ENCODE measurements at regions not wholly inside any gene's neighbourhood (a gene's known extent, or its start where the extent isn't known, plus 50 kb on each side); places are given as distances from the start of the nearest gene placed in this dataset.
"Not testable (repeated sequence)": the region's sequence is repeated elsewhere in the genome, so short reads cannot be mapped to it uniquely, and the experiment has no call there.

- peak overlapping the region; percentile 91 for H2BK20ac ChIP-seq (ENCODE audit: low read depth, low read length)
- peak overlapping the region; percentile 99 for H3K23ac ChIP-seq (ENCODE audit: low read depth, low read length)
- WGBS, 2 experiments (ENCODE audit: extremely low coverage in 2 of 2, insufficient read length in 1 of 2), result 2% methylated on average over 6 of the region's 10 CpGs; no CpG with 5 or more reads in 1 of the 2 experiments
- H3K4me1 ChIP-seq (ENCODE audit: control insufficient read depth, insufficient read depth, low read length), result peaks cover 40% of the 10 kb centered on the region
- peaks cover 6 to 28% of the 10 kb centered on the region in 2 experiments; a peak in 2 of 4 replicates for H3K79me1 ChIP-seq (ENCODE audit: low read depth in 1 of 2, low read length in 2 of 2)
- peak overlapping the region; percentile 4 for H3K9ac ChIP-seq (ENCODE audit: low read depth, low read length)
- H3K27me3 ChIP-seq (ENCODE audit: control insufficient read depth, insufficient read depth, low read length); CTCF ChIA-PET; H3K4me3 ChIP-seq (ENCODE audit: insufficient read depth, low read depth, low read length); BruUV-seq (replicated peaks); H3K9me3 ChIP-seq (ENCODE audit: control insufficient read depth, insufficient read depth, low read length); POLR2A ChIA-PET (ENCODE audit: unreplicated experiment); intact Hi-C loops (cut with micrococcal nuclease); dilution Hi-C loops (cut with HindIII; ENCODE audit: low sequenced_read_pairs, unreplicated experiment); H3K36me3 ChIP-seq (ENCODE audit: control insufficient read depth, insufficient read depth, low read length); H2AFZ ChIP-seq (replicated peaks; ENCODE audit: low read length, poor library complexity); H2AK9ac ChIP-seq (replicated peaks; ENCODE audit: low read depth, low read length, poor library complexity); H4K20me1 ChIP-seq (ENCODE audit: insufficient read depth, low read length): not testable (repeated sequence)
- H3K4ac ChIP-seq (ENCODE audit: low read depth, low read length), result peak overlapping the region; percentile 98
- peak overlapping the region; percentile 92 for H2BK5ac ChIP-seq (ENCODE audit: low read depth, low read length, poor library complexity, severe bottlenecking)
- TF ChIP-seq FOS (IDR thresholded peaks at IDR 0.05; ENCODE audit: low read depth, low read length), result peak; percentile 80
- TF ChIP-seq USF2 (IDR thresholded peaks at IDR 0.05; ENCODE audit: low read depth, low read length), result peak; percentile 90
- TF ChIP-seq BHLHE40 (IDR thresholded peaks at IDR 0.05; ENCODE audit: low read depth, low read length), result peak; percentile 80
- peak; percentile 30; the same call in 1 of the 2 replicates for TF ChIP-seq NFE2L2 (IDR thresholded peaks at IDR 0.05; ENCODE audit: low read depth, low read length)
- peak overlapping the region; percentile 100; the same call in 2 of the 3 replicates for H2BK15ac ChIP-seq (ENCODE audit: low read depth, low read length)
- H2BK120ac ChIP-seq (ENCODE audit: low read depth, low read length), result peak overlapping the region; percentile 98
- peak overlapping the region; percentile 91 for H3K18ac ChIP-seq (ENCODE audit: low read depth, low read length)
- DNase-seq (peak; percentile 94), ATAC-seq (ENCODE audit: low read depth) (peak; percentile 47)
- peak overlapping the region; percentile 83 to 99 for H4K8ac ChIP-seq (ENCODE audit: low read depth in 2 of 2, low read length in 2 of 2)
- peak overlapping the region; percentile 98 for H4K91ac ChIP-seq (ENCODE audit: insufficient read depth, low read depth, low read length)
- peak overlapping the region; percentile 64 for H3K56ac ChIP-seq (ENCODE audit: extremely low read depth, insufficient read depth, low read length)
- H2AK5ac ChIP-seq (ENCODE audit: low read depth, low read length), result peak overlapping the region; percentile 100
- H3K27ac ChIP-seq (ENCODE audit: insufficient read depth, low read length), result peak overlapping the region; percentile 99
- in situ Hi-C loops (cut with MboI; ENCODE audit: low sequenced_read_pairs), result loop anchor here (25.0 kb wide), 1 partner anchor 307 kb away; the partner anchor contains the start of genes NFATC2IP and SPNS1
- H3K9me1 ChIP-seq (ENCODE audit: insufficient read depth, low read length), result peaks cover 33% of the 10 kb centered on the region; the same call in 1 of the 2 replicates
- peak overlapping the region; percentile 90 for H3K14ac ChIP-seq (replicated peaks; ENCODE audit: low read depth, low read length)
- peak overlapping the region; percentile 72 for H4K5ac ChIP-seq (ENCODE audit: low read depth, low read length)
- H3K4me2 ChIP-seq (ENCODE audit: low read depth, low read length), result peak overlapping the region; percentile 28
Measured at GRCh38 chr16:29269192-29269811, 137.2 kb downstream of the NPIPB11 start.

Data from IMR-90 (cell line).